ENCODE measurements at regions not wholly inside any gene's neighbourhood (a gene's known extent, or its start where the extent isn't known, plus 50 kb on each side); places are given as distances from the start of the nearest gene placed in this dataset.
A peak's percentile ranks its signal among the peaks of the same experiment; 100 is the strongest.

- DNase-seq = no peak
These were observed 86.7 kb upstream of the RBMS3 start for GRCh38 chr3:29194139-29194538.

DNA sequence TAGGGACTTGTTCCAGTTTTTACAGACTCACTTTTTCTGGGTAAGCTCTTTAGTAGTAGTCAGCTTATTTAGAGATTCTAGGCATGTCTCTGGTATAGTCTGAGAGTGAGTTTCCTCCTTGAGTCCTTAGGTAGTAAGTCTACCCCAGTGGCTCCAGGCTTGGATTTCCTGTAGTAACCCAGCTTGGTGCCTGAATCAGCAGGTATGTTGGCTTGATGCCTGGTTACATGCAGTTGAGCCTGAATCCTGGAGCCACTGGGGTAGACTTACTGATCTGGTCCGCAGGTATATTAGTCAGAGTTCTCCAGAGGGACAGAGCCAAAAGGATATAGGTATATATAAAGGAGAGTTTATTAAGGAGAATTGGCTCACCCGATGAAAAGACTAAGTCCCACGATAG lies 85.8 kb upstream of the RBMS3 start:
- no peak for DNase-seq

GRCh38 chr3:29201604-29202003 lies 79.3 kb upstream of the RBMS3 start:
- no peak for DNase-seq

- DNase-seq = no peak
These were observed 78.5 kb upstream of the RBMS3 start for GRCh38 chr3:29202378-29202777.

DNA sequence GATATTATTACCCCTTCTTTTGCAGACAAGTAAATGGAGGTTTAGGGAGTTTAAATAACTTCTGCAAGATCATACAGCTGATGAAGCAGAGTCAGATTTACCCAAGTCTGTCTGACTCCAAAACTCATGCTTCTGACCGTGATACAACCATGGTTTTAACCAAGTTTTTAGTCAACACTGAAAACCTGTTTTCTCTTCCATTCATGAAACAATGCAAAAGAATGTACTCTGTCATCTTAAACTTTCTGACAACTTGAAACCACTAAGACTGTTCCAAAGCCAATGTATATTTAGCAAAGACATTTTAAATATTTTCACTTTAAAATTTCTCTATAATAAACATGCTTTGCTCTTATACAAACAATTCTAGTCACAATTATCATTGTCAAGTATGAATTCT lies 77.0 kb upstream of the RBMS3 start:
- DNase-seq = no peak

DNA sequence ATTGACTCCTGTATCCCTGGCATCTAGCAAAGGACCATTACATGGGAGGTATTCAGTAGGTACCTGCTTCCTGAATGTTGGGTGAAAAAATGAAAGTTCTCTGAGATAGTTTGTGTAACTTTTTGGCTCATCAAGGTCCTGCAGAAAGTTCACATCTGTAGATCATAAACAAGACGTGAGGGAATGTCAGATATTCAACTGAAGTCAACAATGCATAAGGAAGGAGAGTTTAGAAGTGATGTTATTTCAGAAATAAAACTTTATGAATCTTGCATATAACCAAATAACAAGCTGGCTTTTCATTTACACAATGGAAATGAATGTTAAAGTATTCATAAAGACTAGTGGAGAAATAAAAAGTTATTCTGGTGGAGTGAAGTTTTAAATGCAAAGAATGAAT lies 73.4 kb upstream of the RBMS3 start:
- DNase-seq = no peak

DNA sequence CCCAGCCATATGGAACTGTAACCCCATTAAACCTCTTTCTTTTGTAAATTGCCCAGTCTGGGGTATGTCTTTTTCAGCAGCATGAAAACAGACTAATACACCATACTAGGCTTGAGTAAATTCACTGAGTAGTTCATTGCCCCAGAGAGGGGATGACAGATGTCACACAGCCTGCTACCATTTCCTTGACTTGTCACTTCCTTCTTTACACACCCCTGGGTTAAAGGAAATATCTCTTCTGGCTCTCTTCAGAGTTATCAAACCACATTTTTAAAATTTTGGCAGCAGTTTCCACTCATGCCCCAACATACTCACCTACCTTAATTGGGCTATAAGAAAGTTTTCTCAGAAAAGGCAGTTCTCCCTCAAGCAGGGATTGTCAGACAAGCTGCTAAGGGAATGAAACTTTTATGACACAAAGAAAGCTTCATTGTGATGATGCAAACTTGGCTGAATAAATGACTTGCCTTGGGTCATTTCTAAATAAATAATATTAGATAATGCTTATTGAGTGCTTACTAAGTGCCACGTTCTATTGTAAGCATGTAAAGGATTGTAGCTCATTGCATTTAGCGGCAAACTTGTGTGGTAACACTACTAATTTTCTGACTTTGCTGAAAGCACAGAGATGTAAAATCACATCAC lies 68.0 kb upstream of the RBMS3 start:
- no peak for DNase-seq

DNA sequence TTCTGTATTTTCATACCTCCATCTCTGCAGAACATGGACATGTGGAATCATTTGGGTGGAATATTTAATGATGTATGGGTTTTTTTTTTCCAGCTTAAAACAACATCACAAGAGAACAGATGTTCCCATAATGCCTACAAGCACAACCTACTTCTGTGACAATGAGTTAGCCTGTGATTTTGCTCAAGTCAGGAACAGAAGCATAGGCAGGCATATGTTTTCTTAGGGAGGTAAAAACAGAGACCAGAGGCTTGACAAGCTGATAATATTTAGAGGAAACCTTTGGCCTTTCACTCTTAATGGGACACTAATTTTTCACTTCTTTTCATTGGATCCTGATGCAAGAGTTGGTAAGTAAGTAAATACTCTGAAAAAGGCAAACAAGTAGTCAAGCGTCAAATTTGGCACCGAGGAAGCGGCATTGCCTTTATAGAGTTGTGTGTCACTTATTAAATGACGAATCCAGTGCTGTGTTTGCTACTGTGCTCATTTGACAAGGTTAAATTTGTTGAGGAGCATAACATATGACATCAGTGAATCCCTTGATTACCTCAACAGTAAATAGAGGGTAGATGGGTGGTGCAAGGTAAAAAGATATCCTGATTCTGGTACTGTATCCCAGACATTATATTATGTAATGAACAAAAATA lies 66.7 kb upstream of the RBMS3 start:
- DNase-seq = no peak

DNA sequence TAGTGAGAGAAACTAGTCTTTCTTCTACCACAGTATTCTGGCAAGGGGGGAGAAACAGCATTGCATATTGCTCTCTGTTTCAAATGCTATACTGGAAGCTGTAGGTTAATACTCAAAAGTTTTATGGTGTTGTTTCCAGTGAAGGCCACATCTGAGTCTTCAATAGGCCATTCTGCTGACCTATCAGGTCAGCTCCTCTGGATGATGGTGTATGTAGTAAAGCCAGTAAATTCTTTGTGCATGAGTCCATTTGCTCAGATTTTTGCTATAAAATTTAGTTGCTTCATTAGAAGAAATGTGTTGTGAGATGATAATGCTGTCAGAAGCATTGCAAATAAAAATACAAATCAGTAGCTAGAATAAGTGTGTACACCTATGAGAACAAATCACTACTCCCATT lies 64.9 kb upstream of the RBMS3 start:
- DNase-seq = no peak

- peak; percentile 52 for DNase-seq
These were observed 54.2 kb upstream of the RBMS3 start for GRCh38 chr3:29226706-29227105.

- DNase-seq = no peak
These were observed 53.6 kb upstream of the RBMS3 start for GRCh38 chr3:29227307-29227706.

Data from hindlimb muscle (tissue), 1 donor.